HS-5 (cell line): ENCODE measurements at regions not wholly inside any gene's neighbourhood (a gene's known extent, or its start where the extent isn't known, plus 50 kb on each side); places are given as distances from the start of the nearest gene placed in this dataset.

ENCODE experiments used
- DNase-seq: peaks from one replicate; pipeline ENCODE4 v3.0.0-alpha.2; 2012; ENCODE audit warnings: low read depth

- DNase-seq: no peak
Observed at GRCh38 chr2:200752332-200752731, 59.4 kb upstream of the BZW1 start.

DNA sequence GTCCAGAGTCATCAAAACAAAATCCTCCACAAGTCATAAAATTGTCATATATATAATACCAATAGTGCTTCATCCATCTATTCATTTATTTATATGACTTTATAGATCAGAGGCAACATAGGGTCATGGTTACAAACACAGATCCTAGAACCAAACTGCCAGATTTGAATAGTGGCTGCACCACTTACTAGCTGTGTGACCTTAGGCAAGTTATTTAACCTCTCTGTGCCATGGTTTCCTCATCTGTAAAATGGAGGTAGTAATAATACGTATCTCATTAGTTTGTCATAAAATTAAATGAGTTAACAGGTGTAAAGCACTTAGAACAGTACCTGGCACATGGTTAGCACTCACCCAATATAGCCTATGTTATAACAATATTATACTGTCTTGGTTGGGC lies 58.9 kb upstream of the BZW1 start:
- DNase-seq: no peak

DNA sequence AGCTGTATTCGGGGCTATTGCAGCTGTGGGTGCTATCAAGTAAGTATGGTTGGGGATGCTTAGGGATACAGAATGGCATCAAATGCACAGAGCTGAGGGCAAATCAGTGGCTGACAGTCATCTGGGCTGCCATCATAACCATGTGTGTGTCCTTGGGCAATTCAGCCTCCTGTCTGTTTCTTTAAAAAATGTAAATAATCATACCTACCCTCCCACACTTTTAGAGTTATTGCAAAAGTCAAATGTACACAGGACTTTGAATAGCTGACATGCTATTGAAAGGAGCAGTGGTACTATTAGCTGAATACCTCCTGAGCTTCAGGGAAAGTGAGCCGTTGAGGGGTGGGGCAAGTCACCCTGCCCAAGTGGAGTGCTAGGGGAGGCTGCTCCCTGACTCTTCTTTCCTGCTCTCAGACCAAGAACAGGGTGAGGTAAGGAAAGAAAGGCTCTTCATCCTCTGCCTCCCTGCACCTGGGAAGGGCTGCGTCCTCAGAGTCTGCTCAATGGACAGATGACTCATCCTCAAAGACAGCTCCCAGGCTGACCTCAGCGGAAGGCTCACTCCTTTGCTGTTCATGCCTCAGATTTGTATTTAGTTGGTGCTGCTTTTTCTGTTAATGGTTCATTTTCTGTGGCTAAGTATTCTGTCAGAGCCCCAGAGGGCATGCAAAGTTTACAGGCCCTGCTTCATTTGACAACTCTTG lies 54.9 kb upstream of the BZW1 start:
- DNase-seq: peak; percentile 64

GRCh38 chr2:200757399-200757798 lies 54.3 kb upstream of the BZW1 start:
- no peak for DNase-seq

- DNase-seq: no peak
Observed at GRCh38 chr2:200758341-200758740, 53.4 kb upstream of the BZW1 start.

GRCh38 chr2:200761266-200761665 lies 50.4 kb upstream of the BZW1 start:
- DNase-seq: no peak
